ENCODE measurements at regions not wholly inside any gene's neighbourhood (a gene's known extent, or its start where the extent isn't known, plus 50 kb on each side); places are given as distances from the start of the nearest gene placed in this dataset.

DNA sequence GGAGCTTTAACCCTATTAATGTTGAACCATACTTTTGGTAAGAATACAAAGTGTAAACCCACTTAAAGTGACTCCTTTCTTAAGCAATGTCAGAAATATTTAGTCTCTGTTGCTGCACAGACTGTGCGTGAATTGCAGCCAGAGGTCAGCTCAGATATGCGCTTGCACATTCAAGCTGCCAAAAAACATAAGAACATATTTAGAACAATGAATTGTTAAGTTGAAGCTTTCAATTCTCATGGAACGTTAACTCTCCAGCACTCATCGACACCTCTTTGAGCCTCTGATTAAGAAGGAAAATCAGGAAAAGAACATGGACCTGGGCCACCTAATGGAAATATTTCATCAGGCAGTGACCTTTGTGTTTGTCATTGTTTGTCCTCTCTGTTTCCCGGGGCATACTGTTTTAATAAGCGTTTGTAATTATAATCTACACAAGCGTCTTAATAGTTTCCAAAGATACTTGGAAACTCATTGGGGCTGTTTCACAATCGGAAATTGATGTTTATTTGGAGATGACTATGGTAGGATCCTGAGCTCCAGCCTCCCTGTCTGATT lies 193.0 kb upstream of the CELF2 start:
- Histone ChIP-seq H3K36me3 (ENCODE audit: control insufficient read depth in 2 of 2, extremely low read depth in 1 of 2, insufficient read depth in 2 of 2, low read length in 2 of 2) (no peaks in the 10 kb centered on the region), H3K9me1 (replicated peaks; ENCODE audit: control insufficient read depth, extremely low read depth, insufficient read depth, low read length) (no peaks in the 10 kb centered on the region), H3K79me2 (ENCODE audit: control insufficient read depth, insufficient read depth, low read length) (no peaks in the 10 kb centered on the region), H4K20me1 (replicated peaks; ENCODE audit: control insufficient read depth, extremely low read depth, insufficient read depth, low read length) (no peaks in the 10 kb centered on the region), H2AFZ (ENCODE audit: low read depth, low read length) (peak overlapping the region; percentile 77), H3K4me2 (ENCODE audit: insufficient read depth, low read length) (peak overlapping the region; percentile 19), H3K9ac (replicated peaks; ENCODE audit: extremely low read depth, insufficient read depth, low read length) (peak overlapping the region; percentile 28), H3K4me3 (replicated peaks in 1 of 3; ENCODE audit: insufficient read depth in 1 of 3, low read depth in 1 of 3, low read length in 3 of 3) (no peak overlapping the region), H3K27ac (ENCODE audit: insufficient read depth, low read depth, low read length) (peak overlapping the region; percentile 76), H3K27me3 (ENCODE audit: control insufficient read depth in 2 of 2, insufficient read depth in 2 of 2, low read length in 2 of 2) (no peaks in the 10 kb centered on the region), H3K9me3 (replicated peaks; ENCODE audit: control insufficient read depth, insufficient read depth, low read length) (no peaks in the 10 kb centered on the region), H3K4me1 (ENCODE audit: control insufficient read depth, extremely low read depth, insufficient read depth, low read length) (peaks cover 28% of the 10 kb centered on the region)
- TF ChIP-seq JUN (IDR thresholded peaks at IDR 0.05; ENCODE audit: borderline replicate concordance, insufficient read depth, insufficient read length, low read depth): peak; percentile 23
- TF ChIP-seq, protein P1, sequence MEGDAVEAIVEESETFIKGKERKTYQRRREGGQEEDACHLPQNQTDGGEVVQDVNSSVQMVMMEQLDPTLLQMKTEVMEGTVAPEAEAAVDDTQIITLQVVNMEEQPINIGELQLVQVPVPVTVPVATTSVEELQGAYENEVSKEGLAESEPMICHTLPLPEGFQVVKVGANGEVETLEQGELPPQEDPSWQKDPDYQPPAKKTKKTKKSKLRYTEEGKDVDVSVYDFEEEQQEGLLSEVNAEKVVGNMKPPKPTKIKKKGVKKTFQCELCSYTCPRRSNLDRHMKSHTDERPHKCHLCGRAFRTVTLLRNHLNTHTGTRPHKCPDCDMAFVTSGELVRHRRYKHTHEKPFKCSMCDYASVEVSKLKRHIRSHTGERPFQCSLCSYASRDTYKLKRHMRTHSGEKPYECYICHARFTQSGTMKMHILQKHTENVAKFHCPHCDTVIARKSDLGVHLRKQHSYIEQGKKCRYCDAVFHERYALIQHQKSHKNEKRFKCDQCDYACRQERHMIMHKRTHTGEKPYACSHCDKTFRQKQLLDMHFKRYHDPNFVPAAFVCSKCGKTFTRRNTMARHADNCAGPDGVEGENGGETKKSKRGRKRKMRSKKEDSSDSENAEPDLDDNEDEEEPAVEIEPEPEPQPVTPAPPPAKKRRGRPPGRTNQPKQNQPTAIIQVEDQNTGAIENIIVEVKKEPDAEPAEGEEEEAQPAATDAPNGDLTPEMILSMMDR (IDR thresholded peaks at IDR 0.05; ENCODE audit: extremely low read depth in 1 of 2, insufficient read depth in 1 of 2, low read depth in 1 of 2, low read length in 2 of 2): no peak
- FAIRE-seq: peak; percentile 70
- dilution Hi-C loops (cut with MboI; ENCODE audit: extremely low pct_ligation_motif_present, low sequenced_read_pairs): no loop called here
- ChIA-PET POLR2A (interaction anchor here (0.5 kb wide), 1 partner anchor 24 kb away, joined by 7 read pairs; no protein-coding TSS in a partner anchor), CTCF (interaction anchor here (0.6 to 1.4 kb wide), 8 partner anchors 9 to 445 kb away, joined by 3 to 7 read pairs (median 3); no protein-coding TSS in a partner anchor)
- BruUV-seq (replicated peaks): no TSS peak
- intact Hi-C loops (cut with micrococcal nuclease): no loop called here
- peak; percentile 94 for DNase-seq (ENCODE audit: low read depth, low spot score)

DNA sequence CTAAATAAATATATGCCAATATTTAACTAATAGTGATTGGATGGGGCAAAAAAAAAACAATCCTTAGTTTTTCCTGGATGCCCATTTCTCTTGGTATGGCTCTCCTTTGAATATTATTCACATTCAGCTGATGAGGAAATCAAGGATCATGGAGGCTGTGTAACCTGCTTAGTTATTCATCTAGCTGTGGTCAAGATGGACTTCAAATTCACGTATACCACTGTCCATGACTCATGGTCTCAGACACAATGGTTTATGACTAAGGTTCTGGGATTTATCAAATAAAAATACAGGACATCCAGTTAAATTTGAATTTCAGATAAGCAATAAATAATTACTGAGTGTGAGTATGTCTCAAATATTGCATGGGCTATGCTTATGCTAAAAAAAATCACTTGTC lies 191.5 kb upstream of the CELF2 start:
- Histone ChIP-seq H2AFZ (ENCODE audit: low read depth, low read length) (no peak overlapping the region), H3K4me3 (replicated peaks in 1 of 3; ENCODE audit: insufficient read depth in 1 of 3, low read depth in 1 of 3, low read length in 3 of 3) (no peak overlapping the region), H3K4me1 (ENCODE audit: control insufficient read depth, extremely low read depth, insufficient read depth, low read length) (peaks cover 40% of the 10 kb centered on the region), H3K79me2 (ENCODE audit: control insufficient read depth, insufficient read depth, low read length) (no peaks in the 10 kb centered on the region), H3K9me3 (replicated peaks; ENCODE audit: control insufficient read depth, insufficient read depth, low read length) (no peaks in the 10 kb centered on the region), H4K20me1 (replicated peaks; ENCODE audit: control insufficient read depth, extremely low read depth, insufficient read depth, low read length) (no peaks in the 10 kb centered on the region), H3K9ac (replicated peaks; ENCODE audit: extremely low read depth, insufficient read depth, low read length) (no peak overlapping the region), H3K36me3 (ENCODE audit: control insufficient read depth in 2 of 2, extremely low read depth in 1 of 2, insufficient read depth in 2 of 2, low read length in 2 of 2) (no peaks in the 10 kb centered on the region), H3K4me2 (ENCODE audit: insufficient read depth, low read length) (no peak overlapping the region), H3K27me3 (ENCODE audit: control insufficient read depth in 2 of 2, insufficient read depth in 2 of 2, low read length in 2 of 2) (no peaks in the 10 kb centered on the region), H3K9me1 (replicated peaks; ENCODE audit: control insufficient read depth, extremely low read depth, insufficient read depth, low read length) (no peaks in the 10 kb centered on the region), H3K27ac (ENCODE audit: insufficient read depth, low read depth, low read length) (peak overlapping the region; percentile 76)
- FAIRE-seq (peak; percentile 63), DNase-seq (ENCODE audit: low read depth, low spot score) (peak; percentile 76)
- CTCF ChIA-PET: interaction anchor here (0.8 kb wide), 1 partner anchor 20 kb away, joined by 4 read pairs; no protein-coding TSS in a partner anchor
- POLR2A ChIA-PET: no interaction called here
- dilution Hi-C loops (cut with MboI; ENCODE audit: extremely low pct_ligation_motif_present, low sequenced_read_pairs): no loop called here
- intact Hi-C loops (cut with micrococcal nuclease): no loop called here
- no TSS peak for BruUV-seq (replicated peaks)
- TF ChIP-seq POLR2AphosphoS5 (IDR thresholded peaks at IDR 0.05; ENCODE audit: insufficient read depth, low read depth, low read length): no peak
- TF ChIP-seq FOS (IDR thresholded peaks at IDR 0.05; ENCODE audit: borderline replicate concordance, insufficient read depth, low read length): peak; percentile 90
- TF ChIP-seq GATA2 (IDR thresholded peaks at IDR 0.05; ENCODE audit: insufficient read depth, insufficient read length, low read depth, low read length): peak; percentile 47
- peak; percentile 76 for TF ChIP-seq JUN (IDR thresholded peaks at IDR 0.05; ENCODE audit: borderline replicate concordance, insufficient read depth, insufficient read length, low read depth)
- TF ChIP-seq, protein P1 (IDR thresholded peaks at IDR 0.05; ENCODE audit: extremely low read depth in 1 of 2, insufficient read depth in 1 of 2, low read depth in 1 of 2, low read length in 2 of 2): no peak

Measured in endothelial cell of umbilical vein (primary cell).